ENCODE measurements at regions not wholly inside any gene's neighbourhood (a gene's known extent, or its start where the extent isn't known, plus 50 kb on each side); places are given as distances from the start of the nearest gene placed in this dataset.
"Not testable (repeated sequence)": the region's sequence is repeated elsewhere in the genome, so short reads cannot be mapped to it uniquely, and the experiment has no call there.

DNA sequence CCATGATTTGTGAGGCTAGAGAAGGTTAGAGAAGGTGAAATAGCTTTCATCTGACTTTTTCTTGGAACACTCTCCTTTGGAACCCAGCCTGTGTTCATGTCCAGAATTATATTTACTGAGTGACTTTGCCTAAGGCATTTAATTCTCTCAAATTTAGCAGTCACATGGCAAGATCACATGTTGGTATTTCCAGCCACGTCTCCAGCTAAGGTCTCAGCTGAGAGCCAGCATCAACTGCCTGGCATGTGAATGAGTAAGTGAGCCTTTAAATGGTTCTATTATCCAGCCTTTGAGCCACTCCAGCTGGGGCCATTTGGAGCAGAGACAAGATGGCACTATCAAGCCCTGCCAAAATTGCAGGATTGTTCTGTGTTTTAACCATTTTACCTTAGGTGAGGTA, 130.2 kb upstream of the SGO1 start:
- no peak for DNase-seq

DNA sequence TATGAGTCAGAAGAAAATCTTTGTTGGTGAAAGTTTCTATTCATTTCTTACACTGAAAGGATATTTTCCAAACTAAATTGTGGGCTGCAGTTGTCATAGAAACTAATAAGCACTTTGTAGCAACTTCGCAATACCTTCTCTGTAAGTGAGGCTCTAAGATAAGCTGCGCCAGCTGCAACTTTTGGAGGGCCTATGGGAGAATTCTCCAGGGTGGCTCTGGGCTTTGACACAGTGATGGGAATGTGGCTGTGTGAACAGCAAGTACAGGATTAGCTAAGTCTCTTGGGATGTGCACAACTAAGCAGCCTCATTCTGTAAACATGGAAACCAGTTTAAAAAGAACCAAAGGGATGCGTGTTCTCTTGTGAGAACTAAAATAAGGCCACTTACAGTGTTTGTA, 124.6 kb upstream of the SGO1 start:
- DNase-seq: no peak

DNA sequence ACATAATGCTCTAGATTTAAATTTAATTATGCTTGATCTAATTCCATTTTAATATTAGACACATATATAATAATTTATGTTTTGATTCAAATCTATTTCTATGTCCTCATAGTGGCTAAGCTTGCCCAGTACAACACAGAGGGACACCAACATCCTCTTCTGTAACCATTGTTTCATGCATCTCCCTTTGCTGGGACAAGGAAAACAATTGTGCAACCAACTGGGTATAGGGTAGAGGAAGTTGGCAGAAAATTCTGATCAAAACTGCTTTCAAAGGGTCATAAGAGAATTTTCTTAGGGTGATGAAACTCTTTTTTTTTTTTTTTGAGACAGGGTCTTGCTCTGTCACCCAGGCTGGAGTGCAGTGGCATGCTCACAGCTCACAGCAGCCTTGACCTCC, 121.4 kb upstream of the SGO1 start:
- DNase-seq: no peak

DNA sequence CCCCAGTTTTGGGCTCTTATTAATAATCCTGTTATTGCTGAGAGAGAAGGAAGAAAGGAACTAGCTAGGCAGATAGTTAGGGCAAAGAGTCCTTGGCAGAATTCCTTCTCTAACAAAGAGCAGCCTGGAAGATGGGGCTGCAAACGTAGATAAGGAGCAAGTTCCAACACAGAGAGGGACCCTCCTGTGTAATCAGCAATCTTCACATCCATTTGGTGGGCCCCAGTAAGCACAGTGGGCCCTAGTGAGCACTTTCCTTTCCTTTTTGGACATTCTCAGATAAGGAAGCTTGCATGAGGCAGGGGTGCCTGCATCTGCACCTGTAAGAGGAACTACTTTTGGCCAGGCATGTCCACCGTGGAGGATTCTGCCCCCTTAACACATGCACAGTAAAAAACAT, 119.6 kb upstream of the SGO1 start:
- DNase-seq: no peak

DNA sequence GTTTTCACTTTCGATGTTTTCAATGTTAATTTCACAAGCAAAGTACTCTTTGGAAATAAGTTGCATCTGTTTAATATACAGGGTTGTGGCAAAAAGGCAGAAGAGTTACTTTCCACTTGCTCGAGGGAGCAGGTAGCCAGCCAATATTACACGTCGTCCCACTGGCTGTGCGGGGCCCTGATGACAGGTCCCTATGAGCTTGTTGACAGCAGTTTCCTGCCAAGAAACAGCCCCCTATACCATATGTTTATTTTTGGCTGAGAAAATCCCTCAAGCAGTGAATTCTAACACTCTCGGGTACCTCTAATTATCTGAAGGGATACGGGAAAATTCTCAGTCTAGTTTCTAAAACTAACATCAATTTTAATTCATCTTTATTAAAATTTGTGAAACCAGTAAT, 116.8 kb upstream of the SGO1 start:
- no peak for DNase-seq

GRCh38 chr3:20288050-20288449, 102.0 kb upstream of the SGO1 start:
- no peak for DNase-seq

GRCh38 chr3:20280257-20280656, 94.3 kb upstream of the SGO1 start:
- DNase-seq: no peak

GRCh38 chr3:20265977-20266376, 80.0 kb upstream of the SGO1 start:
- not testable (repeated sequence) for DNase-seq

DNA sequence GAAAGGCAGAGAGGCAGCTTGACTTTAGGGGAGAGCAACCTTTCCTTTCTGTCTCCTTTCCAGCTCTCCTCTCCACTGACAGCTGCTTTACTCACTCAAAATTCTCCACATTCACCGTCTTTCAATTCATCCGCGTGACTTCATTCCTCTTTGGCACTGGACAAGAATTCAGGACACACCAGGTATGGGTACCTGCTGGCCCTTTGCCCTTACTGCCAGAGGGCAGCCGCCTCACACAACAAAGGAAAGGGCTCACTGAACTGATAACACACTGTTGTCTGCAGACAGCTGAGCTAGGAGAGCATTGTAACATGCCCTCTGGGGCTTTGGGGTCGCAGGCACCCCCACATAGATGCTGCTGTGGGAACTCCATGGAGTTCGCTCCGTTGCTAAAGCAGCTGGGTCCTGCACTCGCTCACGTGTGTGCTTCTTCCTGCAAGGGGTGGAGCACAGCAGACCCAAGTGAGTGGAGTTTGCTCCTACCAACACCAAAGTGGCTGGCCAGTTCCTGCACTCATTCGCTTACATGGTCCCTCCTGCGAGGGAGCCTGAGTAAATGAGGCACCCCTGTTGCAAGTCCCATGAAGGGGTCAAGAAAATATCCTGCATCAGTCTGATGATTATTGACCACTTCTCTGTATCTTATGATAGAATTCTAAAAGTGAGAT, 79.0 kb upstream of the SGO1 start:
- DNase-seq: no peak

- DNase-seq: no peak
Measured at GRCh38 chr3:20258371-20258770, 72.4 kb upstream of the SGO1 start.

DNA sequence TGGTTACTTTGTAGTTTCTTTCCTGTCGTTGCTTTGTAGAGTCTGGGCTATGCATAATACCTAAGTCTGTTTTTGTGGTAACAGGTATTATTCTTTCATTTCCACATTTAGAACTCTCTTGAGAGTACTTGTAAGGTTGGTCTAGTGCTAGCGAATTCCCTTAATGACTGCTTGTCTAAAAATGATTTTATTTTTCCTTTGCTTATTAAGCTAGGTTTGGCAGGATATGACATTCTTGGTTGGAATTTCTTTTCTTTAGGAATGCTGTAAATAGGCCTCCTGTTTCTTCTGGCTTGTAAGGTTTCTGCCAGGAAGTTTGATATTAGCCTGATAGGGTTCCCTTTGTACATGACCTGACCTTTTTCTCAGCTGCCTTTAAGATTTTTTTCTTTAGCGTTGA, 70.1 kb upstream of the SGO1 start:
- DNase-seq: no peak

GRCh38 chr3:20254268-20255117, 68.5 kb upstream of the SGO1 start:
- no peak for DNase-seq

GRCh38 chr3:20250786-20251185, 64.8 kb upstream of the SGO1 start:
- DNase-seq: no peak

- DNase-seq: no peak
Measured at GRCh38 chr3:20250314-20250713, 64.3 kb upstream of the SGO1 start.

GRCh38 chr3:20246662-20247061, 60.7 kb upstream of the SGO1 start:
- no peak for DNase-seq

GRCh38 chr3:20245781-20246180, 59.8 kb upstream of the SGO1 start:
- DNase-seq: no peak

- no peak for DNase-seq
Measured at GRCh38 chr3:20240154-20240883, 54.3 kb upstream of the SGO1 start.

DNA sequence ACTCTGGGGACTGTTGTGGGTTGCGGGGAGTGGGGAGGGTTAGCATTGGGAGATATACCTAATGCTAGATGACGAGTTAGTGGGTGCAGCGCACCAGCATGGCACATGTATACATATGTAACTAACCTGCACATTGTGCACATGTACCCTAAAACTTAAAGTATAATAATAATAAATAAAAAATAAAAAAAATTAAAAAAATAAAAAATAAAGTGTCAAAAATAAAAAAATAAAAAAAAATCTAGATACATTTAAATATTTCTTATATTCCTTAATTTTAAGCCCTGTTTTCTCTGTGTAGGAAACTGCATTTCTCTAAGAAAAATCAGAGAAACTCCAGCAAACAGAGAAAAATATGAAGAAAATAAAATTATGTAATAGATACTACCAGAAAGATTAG, 52.2 kb upstream of the SGO1 start:
- DNase-seq: not testable (repeated sequence)

- DNase-seq: no peak
Measured at GRCh38 chr3:20236603-20237002, 50.6 kb upstream of the SGO1 start.
